NT2/D1 (cell line): ENCODE measurements at regions not wholly inside any gene's neighbourhood (a gene's known extent, or its start where the extent isn't known, plus 50 kb on each side); places are given as distances from the start of the nearest gene placed in this dataset.

Source experiments
- DNase-seq: peaks from one replicate; pipeline ENCODE4 v3.0.0-alpha.2; 2011; ENCODE audit warnings: low read depth, low spot score
- H3K27me3 ChIP-seq: 2 replicates; pipeline ENCODE4 v1.6.0; 2011; ENCODE audit warnings: mild to moderate bottlenecking; ENCODE audit not compliant: insufficient read length, insufficient read depth
- H3K36me3 ChIP-seq: 2 replicates; pipeline ENCODE4 v1.6.1; 2011; ENCODE audit warnings: mild to moderate bottlenecking, low read length, mixed read lengths; ENCODE audit not compliant: insufficient read depth, insufficient read length
- H3K4me1 ChIP-seq: 2 replicates; pipeline ENCODE4 v1.5.1; 2011; ENCODE audit not compliant: insufficient read depth, insufficient read length
- H3K4me3 ChIP-seq: 2 replicates; pipeline ENCODE4 v1.5.1; 2011; ENCODE audit warnings: low read depth; ENCODE audit not compliant: insufficient read length
- H3K9ac ChIP-seq: 2 replicates; pipeline ENCODE4 v1.6.0; 2011; ENCODE audit warnings: low read depth; ENCODE audit not compliant: insufficient read length
- H3K9me3 ChIP-seq: 2 replicates; pipeline ENCODE4 v1.5.1; 2011; ENCODE audit warnings: mild to moderate bottlenecking, low read length; ENCODE audit not compliant: insufficient read depth
- SUZ12 ChIP-seq: IDR thresholded peaks from 2 replicates; pipeline ENCODE4 v1.6.1; 2011; ENCODE audit not compliant: insufficient read length, insufficient read depth; ENCODE audit errors: extremely low read depth
- YY1 ChIP-seq: IDR thresholded peaks from 2 replicates; pipeline ENCODE4 v1.6.1; 2011; ENCODE audit not compliant: insufficient read length, insufficient read depth
- ZNF274 ChIP-seq: IDR thresholded peaks from 2 replicates; pipeline ENCODE4 v1.6.1; 2011; ENCODE audit warnings: mild to moderate bottlenecking, low read depth, low read length

DNA sequence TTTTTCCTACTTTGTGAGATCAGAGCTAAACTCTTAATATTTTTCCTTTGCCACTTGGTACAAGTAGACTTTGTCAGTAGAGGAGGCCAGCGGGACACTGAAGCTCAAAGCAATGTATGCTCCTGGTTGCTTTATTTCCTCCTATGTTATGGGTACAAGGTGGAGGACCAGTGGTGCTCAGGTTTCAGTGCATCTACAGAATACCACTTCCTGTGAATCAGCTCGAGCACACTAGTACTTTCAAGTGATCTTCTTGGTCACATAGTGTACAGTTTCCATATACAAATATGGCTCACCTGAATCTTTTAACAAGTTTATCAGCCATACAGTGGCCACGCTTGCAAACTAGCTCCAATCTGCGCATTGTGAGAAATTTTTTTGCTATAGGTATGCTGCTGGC is 1674.8 kb upstream of the TMEFF2 start:
- no peak overlapping the region for H3K4me3 ChIP-seq
- no peak for DNase-seq
- TF ChIP-seq SUZ12: no peak
- no peak for TF ChIP-seq YY1
- TF ChIP-seq ZNF274: no peak

DNA sequence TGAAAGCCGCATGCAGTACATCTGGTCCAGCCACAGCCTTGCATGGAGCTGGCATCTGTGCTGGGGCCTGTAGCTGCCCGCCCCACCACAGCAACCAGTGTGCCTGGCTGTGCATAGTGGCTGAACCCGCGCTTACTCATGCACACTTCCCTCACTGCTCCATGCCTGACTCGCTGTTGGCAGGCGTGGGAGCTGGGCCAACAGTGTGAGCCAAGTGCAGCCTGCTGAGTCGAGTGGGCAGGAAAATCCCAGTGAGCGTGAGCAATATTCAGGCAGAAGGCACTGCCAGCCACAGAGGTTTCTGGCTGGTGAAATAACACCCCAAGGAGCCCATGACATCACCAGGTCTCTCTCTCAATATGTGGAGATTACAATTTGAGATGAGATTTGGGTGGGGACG is 1674.1 kb upstream of the TMEFF2 start:
- no peak overlapping the region for H3K4me3 ChIP-seq
- TF ChIP-seq ZNF274 (no peak), YY1 (no peak), SUZ12 (no peak)
- H3K9ac ChIP-seq: no peak overlapping the region
- no peak for DNase-seq
- no peaks in the 10 kb centered on the region for H3K4me1 ChIP-seq
- no peaks in the 10 kb centered on the region for H3K36me3 ChIP-seq
- H3K27me3 ChIP-seq: no peaks in the 10 kb centered on the region
- no peaks in the 10 kb centered on the region for H3K9me3 ChIP-seq

More for the DNA sequence above, 1674.8 kb upstream of the TMEFF2 start:
- H3K9ac ChIP-seq: no peak overlapping the region
- no peaks in the 10 kb centered on the region for H3K36me3 ChIP-seq
- no peaks in the 10 kb centered on the region for H3K9me3 ChIP-seq
- H3K4me1 ChIP-seq: no peaks in the 10 kb centered on the region
- no peaks in the 10 kb centered on the region for H3K27me3 ChIP-seq

- TF ChIP-seq YY1: no peak
- TF ChIP-seq SUZ12: no peak
- no peak for TF ChIP-seq ZNF274
- Histone ChIP-seq H3K9ac (no peak overlapping the region), H3K4me3 (no peak overlapping the region), H3K36me3 (no peaks in the 10 kb centered on the region), H3K4me1 (no peaks in the 10 kb centered on the region), H3K9me3 (no peaks in the 10 kb centered on the region), H3K27me3 (no peaks in the 10 kb centered on the region)
- no peak for DNase-seq
Observed at GRCh38 chr2:193868132-193868531, 1673.4 kb upstream of the TMEFF2 start.

GRCh38 chr2:193867454-193867853 is 1672.7 kb upstream of the TMEFF2 start:
- no peaks in the 10 kb centered on the region for H3K27me3 ChIP-seq
- DNase-seq: no peak
- TF ChIP-seq SUZ12 (no peak), YY1 (no peak), ZNF274 (no peak)
- H3K9ac ChIP-seq: no peak overlapping the region
- H3K36me3 ChIP-seq: no peaks in the 10 kb centered on the region
- no peak overlapping the region for H3K4me3 ChIP-seq
- no peaks in the 10 kb centered on the region for H3K9me3 ChIP-seq
- H3K4me1 ChIP-seq: no peaks in the 10 kb centered on the region

DNA sequence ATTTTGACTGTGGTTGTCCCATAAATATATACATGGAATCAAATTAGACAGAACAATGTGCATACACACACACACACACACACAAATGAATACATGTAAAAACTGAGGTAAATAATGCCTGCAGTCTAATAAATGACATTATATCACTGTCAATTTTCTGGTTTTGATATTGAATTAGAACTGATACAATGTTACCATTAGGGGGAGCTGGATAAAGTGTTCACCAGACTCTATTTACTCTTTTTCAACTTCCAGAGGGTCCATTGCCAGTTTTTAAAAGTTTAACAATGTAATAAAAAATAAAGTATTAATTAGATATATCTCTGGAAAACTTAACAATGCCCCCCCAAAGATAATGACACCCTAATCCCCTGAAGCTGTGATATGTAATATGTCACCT is 1666.8 kb upstream of the TMEFF2 start:
- Histone ChIP-seq H3K9ac (no peak overlapping the region), H3K27me3 (no peaks in the 10 kb centered on the region), H3K4me3 (no peak overlapping the region), H3K36me3 (no peaks in the 10 kb centered on the region), H3K9me3 (no peaks in the 10 kb centered on the region), H3K4me1 (no peaks in the 10 kb centered on the region)
- TF ChIP-seq YY1 (no peak), SUZ12 (no peak), ZNF274 (no peak)
- DNase-seq: no peak

GRCh38 chr2:193847991-193848390 is 1653.3 kb upstream of the TMEFF2 start:
- Histone ChIP-seq H3K9ac (no peak overlapping the region), H3K36me3 (no peaks in the 10 kb centered on the region), H3K27me3 (no peaks in the 10 kb centered on the region), H3K4me1 (no peaks in the 10 kb centered on the region), H3K4me3 (no peak overlapping the region), H3K9me3 (no peaks in the 10 kb centered on the region)
- no peak for TF ChIP-seq ZNF274
- no peak for TF ChIP-seq YY1
- no peak for DNase-seq

- TF ChIP-seq ZNF274: no peak
- no peak for TF ChIP-seq YY1
- TF ChIP-seq SUZ12: no peak
- no peaks in the 10 kb centered on the region for H3K4me1 ChIP-seq
- no peak for DNase-seq
Observed at GRCh38 chr2:193847130-193847529, 1652.4 kb upstream of the TMEFF2 start.

DNA sequence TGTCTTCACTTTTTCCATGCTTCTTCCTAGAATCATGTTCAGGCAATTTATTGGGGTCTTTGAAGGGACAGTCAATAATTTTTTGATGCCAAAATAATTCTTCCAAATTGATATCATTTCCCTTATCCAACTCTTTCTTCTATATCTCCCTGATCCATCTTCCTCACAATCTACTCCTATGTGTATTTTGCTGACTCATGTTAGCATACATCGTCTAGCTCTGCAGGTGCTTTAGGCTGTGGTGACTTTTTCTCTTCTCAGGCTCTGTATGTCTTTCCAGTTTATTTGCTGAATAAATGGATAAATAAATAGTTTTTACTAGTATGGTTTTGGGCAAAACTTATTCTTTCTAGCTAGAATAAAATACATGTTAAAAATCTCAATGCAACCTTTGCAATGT is 1650.9 kb upstream of the TMEFF2 start:
- TF ChIP-seq ZNF274: no peak
- no peak for TF ChIP-seq YY1
- no peak for TF ChIP-seq SUZ12
- Histone ChIP-seq H3K4me3 (no peak overlapping the region), H3K27me3 (no peaks in the 10 kb centered on the region), H3K9ac (no peak overlapping the region), H3K36me3 (no peaks in the 10 kb centered on the region), H3K9me3 (no peaks in the 10 kb centered on the region), H3K4me1 (no peaks in the 10 kb centered on the region)
- DNase-seq: no peak

More at GRCh38 chr2:193847130-193847529, 1652.4 kb upstream of the TMEFF2 start:
- no peaks in the 10 kb centered on the region for H3K27me3 ChIP-seq
- no peaks in the 10 kb centered on the region for H3K9me3 ChIP-seq
- no peaks in the 10 kb centered on the region for H3K36me3 ChIP-seq
- no peak overlapping the region for H3K9ac ChIP-seq
- H3K4me3 ChIP-seq: no peak overlapping the region
